ENCODE measurements at regions not wholly inside any gene's neighbourhood (a gene's known extent, or its start where the extent isn't known, plus 50 kb on each side); places are given as distances from the start of the nearest gene placed in this dataset.

DNA sequence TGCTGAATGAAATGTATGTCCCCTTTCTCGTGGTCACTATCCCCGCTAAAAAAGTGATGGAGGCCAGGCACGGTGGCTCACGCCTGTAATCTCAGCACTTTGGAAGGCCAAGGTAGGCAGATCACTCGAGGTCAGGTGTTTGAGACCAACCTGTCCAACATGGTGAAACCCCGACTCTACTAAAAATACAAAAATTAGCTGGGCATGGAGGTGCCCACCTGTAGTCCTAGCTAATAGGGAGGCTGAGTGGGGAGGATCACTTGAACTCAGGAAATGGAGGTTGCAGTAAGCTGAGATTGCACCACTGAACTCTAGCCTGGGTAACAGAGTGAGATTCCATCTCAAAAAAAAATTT lies 91.4 kb upstream of the MKLN1 start:
- H3K9ac ChIP-seq (ENCODE audit: low read depth in 1 of 3, low read length in 3 of 3) = no peak overlapping the region
- H3K9me3 ChIP-seq (ENCODE audit: control insufficient read depth in 3 of 3, low read length in 3 of 3) = no peaks in the 10 kb centered on the region
- H3K27me3 ChIP-seq (ENCODE audit: control insufficient read depth in 3 of 3, insufficient read depth in 3 of 3, low read length in 3 of 3) = no peaks in the 10 kb centered on the region
- peaks cover 5 to 16% (median 6%) of the 10 kb centered on the region in 3 donors for H3K4me1 ChIP-seq (ENCODE audit: control insufficient read depth in 3 of 3, insufficient read depth in 3 of 3, low read length in 3 of 3)
- no peaks in the 10 kb centered on the region for H3K36me3 ChIP-seq (ENCODE audit: control insufficient read depth in 3 of 3, insufficient read depth in 3 of 3, low read length in 3 of 3)
- H3K27ac ChIP-seq (ENCODE audit: low read depth, low read length) = no peak overlapping the region
- H3K4me3 ChIP-seq (ENCODE audit: low read length in 3 of 3) = no peak overlapping the region

GRCh38 chr7:131238347-131238931 lies 89.2 kb upstream of the MKLN1 start:
- H3K4me1 ChIP-seq (ENCODE audit: control insufficient read depth in 3 of 3, insufficient read depth in 3 of 3, low read length in 3 of 3) = peaks cover 5 to 16% (median 6%) of the 10 kb centered on the region in 3 donors
- H3K9me3 ChIP-seq (ENCODE audit: control insufficient read depth in 3 of 3, low read length in 3 of 3) = no peaks in the 10 kb centered on the region
- no peak overlapping the region for H3K27ac ChIP-seq (ENCODE audit: low read depth, low read length)
- no peaks in the 10 kb centered on the region for H3K27me3 ChIP-seq (ENCODE audit: control insufficient read depth in 3 of 3, insufficient read depth in 3 of 3, low read length in 3 of 3)
- no peak overlapping the region for H3K4me3 ChIP-seq (ENCODE audit: low read length in 3 of 3)
- H3K36me3 ChIP-seq (ENCODE audit: control insufficient read depth in 3 of 3, insufficient read depth in 3 of 3, low read length in 3 of 3) = no peaks in the 10 kb centered on the region
- H3K9ac ChIP-seq (ENCODE audit: low read depth in 1 of 3, low read length in 3 of 3) = no peak overlapping the region

- Histone ChIP-seq H3K36me3 (ENCODE audit: control insufficient read depth in 3 of 3, insufficient read depth in 3 of 3, low read length in 3 of 3) (no peaks in the 10 kb centered on the region), H3K27me3 (ENCODE audit: control insufficient read depth in 3 of 3, insufficient read depth in 3 of 3, low read length in 3 of 3) (no peaks in the 10 kb centered on the region), H3K9ac (ENCODE audit: low read depth in 1 of 3, low read length in 3 of 3) (no peak overlapping the region), H3K9me3 (ENCODE audit: control insufficient read depth in 3 of 3, low read length in 3 of 3) (no peaks in the 10 kb centered on the region), H3K4me3 (ENCODE audit: low read length in 3 of 3) (no peak overlapping the region), H3K4me1 (ENCODE audit: control insufficient read depth in 3 of 3, insufficient read depth in 3 of 3, low read length in 3 of 3) (no peaks in the 10 kb centered on the region), H3K27ac (ENCODE audit: low read depth, low read length) (no peak overlapping the region)
Measured at GRCh38 chr7:131241386-131241785, 86.3 kb upstream of the MKLN1 start.

- Histone ChIP-seq H3K9ac (ENCODE audit: low read depth in 1 of 3, low read length in 3 of 3) (no peak overlapping the region), H3K4me3 (ENCODE audit: low read length in 3 of 3) (no peak overlapping the region), H3K27me3 (ENCODE audit: control insufficient read depth in 3 of 3, insufficient read depth in 3 of 3, low read length in 3 of 3) (no peaks in the 10 kb centered on the region), H3K36me3 (ENCODE audit: control insufficient read depth in 3 of 3, insufficient read depth in 3 of 3, low read length in 3 of 3) (no peaks in the 10 kb centered on the region), H3K9me3 (ENCODE audit: control insufficient read depth in 3 of 3, low read length in 3 of 3) (no peaks in the 10 kb centered on the region), H3K27ac (ENCODE audit: low read depth, low read length) (no peak overlapping the region), H3K4me1 (ENCODE audit: control insufficient read depth in 3 of 3, insufficient read depth in 3 of 3, low read length in 3 of 3) (no peaks in the 10 kb centered on the region)
Measured at GRCh38 chr7:131242123-131242650, 85.5 kb upstream of the MKLN1 start.

GRCh38 chr7:131244259-131244852 lies 83.3 kb upstream of the MKLN1 start:
- Histone ChIP-seq H3K36me3 (ENCODE audit: control insufficient read depth in 3 of 3, insufficient read depth in 3 of 3, low read length in 3 of 3) (no peaks in the 10 kb centered on the region), H3K27me3 (ENCODE audit: control insufficient read depth in 3 of 3, insufficient read depth in 3 of 3, low read length in 3 of 3) (no peaks in the 10 kb centered on the region), H3K4me3 (ENCODE audit: low read length in 3 of 3) (no peak overlapping the region), H3K4me1 (ENCODE audit: control insufficient read depth in 3 of 3, insufficient read depth in 3 of 3, low read length in 3 of 3) (peaks cover 4 to 10% (median 5%) of the 10 kb centered on the region in 3 donors), H3K9me3 (ENCODE audit: control insufficient read depth in 3 of 3, low read length in 3 of 3) (no peaks in the 10 kb centered on the region), H3K27ac (ENCODE audit: low read depth, low read length) (no peak overlapping the region), H3K9ac (ENCODE audit: low read depth in 1 of 3, low read length in 3 of 3) (no peak overlapping the region)

DNA sequence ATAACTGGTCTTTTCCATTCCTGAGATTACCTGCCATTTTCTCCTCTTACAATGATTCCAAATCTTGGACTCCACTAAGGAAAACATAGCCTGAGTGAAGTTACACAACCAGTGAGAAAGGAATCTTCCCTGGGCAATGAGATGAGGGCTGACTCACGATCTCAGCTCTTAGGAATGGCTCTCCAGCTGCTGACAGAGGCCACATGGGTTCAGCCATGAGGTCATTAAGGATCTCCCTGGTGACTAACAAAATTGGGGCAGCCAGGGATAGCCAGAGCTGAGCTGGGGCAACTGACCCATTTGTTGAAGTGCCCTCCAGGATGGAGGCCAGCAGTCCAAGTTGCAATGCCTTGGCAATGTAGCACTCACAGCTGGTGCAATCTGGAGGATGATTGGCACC lies 78.7 kb upstream of the MKLN1 start:
- H3K9me3 ChIP-seq (ENCODE audit: control insufficient read depth in 3 of 3, low read length in 3 of 3) = no peaks in the 10 kb centered on the region
- peaks cover 7 to 15% (median 10%) of the 10 kb centered on the region in 3 donors for H3K4me1 ChIP-seq (ENCODE audit: control insufficient read depth in 3 of 3, insufficient read depth in 3 of 3, low read length in 3 of 3)
- H3K27ac ChIP-seq (ENCODE audit: low read depth, low read length) = peak overlapping the region; percentile 79
- H3K9ac ChIP-seq (ENCODE audit: low read depth in 1 of 3, low read length in 3 of 3) = no peak overlapping the region
- no peaks in the 10 kb centered on the region for H3K27me3 ChIP-seq (ENCODE audit: control insufficient read depth in 3 of 3, insufficient read depth in 3 of 3, low read length in 3 of 3)
- H3K4me3 ChIP-seq (ENCODE audit: low read length in 3 of 3) = no peak overlapping the region
- no peaks in the 10 kb centered on the region for H3K36me3 ChIP-seq (ENCODE audit: control insufficient read depth in 3 of 3, insufficient read depth in 3 of 3, low read length in 3 of 3)

DNA sequence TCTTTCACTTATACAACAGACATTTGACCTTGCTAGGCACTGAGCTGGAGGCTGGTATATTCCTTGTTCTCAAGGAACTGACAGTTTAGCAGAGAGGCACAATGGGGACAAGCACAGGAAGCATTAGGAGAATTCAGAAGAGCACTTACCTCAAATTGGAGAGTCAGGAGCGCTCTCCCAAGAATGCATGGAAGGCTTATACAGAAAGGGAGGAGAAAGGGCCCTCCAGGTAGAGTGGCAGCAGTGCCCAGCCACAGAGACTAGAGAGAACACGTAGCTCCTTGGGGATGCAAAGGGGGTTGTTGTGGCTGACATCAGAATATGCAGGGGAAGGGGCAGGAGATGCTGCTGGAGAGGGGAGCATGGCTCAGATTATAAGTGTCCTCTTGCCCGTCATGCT lies 78.2 kb upstream of the MKLN1 start:
- peaks cover 7 to 15% (median 10%) of the 10 kb centered on the region in 3 donors for H3K4me1 ChIP-seq (ENCODE audit: control insufficient read depth in 3 of 3, insufficient read depth in 3 of 3, low read length in 3 of 3)
- H3K36me3 ChIP-seq (ENCODE audit: control insufficient read depth in 3 of 3, insufficient read depth in 3 of 3, low read length in 3 of 3) = no peaks in the 10 kb centered on the region
- no peak overlapping the region for H3K9ac ChIP-seq (ENCODE audit: low read depth in 1 of 3, low read length in 3 of 3)
- no peak overlapping the region for H3K4me3 ChIP-seq (ENCODE audit: low read length in 3 of 3)
- no peaks in the 10 kb centered on the region for H3K27me3 ChIP-seq (ENCODE audit: control insufficient read depth in 3 of 3, insufficient read depth in 3 of 3, low read length in 3 of 3)
- no peaks in the 10 kb centered on the region for H3K9me3 ChIP-seq (ENCODE audit: control insufficient read depth in 3 of 3, low read length in 3 of 3)
- H3K27ac ChIP-seq (ENCODE audit: low read depth, low read length) = peak overlapping the region; percentile 79

DNA sequence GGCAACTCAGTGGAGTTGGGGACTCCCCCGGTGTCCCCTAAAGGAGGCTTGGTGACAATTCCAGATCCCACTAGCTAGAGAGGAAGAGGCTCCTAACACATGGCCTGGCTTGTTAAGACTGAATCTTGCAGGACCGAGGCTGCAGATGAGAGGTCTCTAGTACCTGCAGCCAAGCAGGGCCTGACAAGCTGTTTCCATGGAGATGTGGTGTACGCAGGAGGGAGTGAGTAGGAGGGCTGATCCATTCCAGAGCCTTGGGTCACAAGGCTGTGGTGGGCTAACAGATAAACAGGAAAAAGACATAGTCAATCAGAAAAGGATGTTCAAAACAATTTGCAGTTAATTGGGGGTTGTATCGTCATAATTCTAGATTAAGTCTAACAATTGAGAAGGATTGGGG lies 77.3 kb upstream of the MKLN1 start:
- Histone ChIP-seq H3K36me3 (ENCODE audit: control insufficient read depth in 3 of 3, insufficient read depth in 3 of 3, low read length in 3 of 3) (no peaks in the 10 kb centered on the region), H3K9me3 (ENCODE audit: control insufficient read depth in 3 of 3, low read length in 3 of 3) (no peaks in the 10 kb centered on the region), H3K4me3 (ENCODE audit: low read length in 3 of 3) (no peak overlapping the region), H3K4me1 (ENCODE audit: control insufficient read depth in 3 of 3, insufficient read depth in 3 of 3, low read length in 3 of 3) (peaks cover 7 to 15% (median 10%) of the 10 kb centered on the region in 3 donors), H3K9ac (ENCODE audit: low read depth in 1 of 3, low read length in 3 of 3) (no peak overlapping the region), H3K27ac (ENCODE audit: low read depth, low read length) (no peak overlapping the region), H3K27me3 (ENCODE audit: control insufficient read depth in 3 of 3, insufficient read depth in 3 of 3, low read length in 3 of 3) (no peaks in the 10 kb centered on the region)

DNA sequence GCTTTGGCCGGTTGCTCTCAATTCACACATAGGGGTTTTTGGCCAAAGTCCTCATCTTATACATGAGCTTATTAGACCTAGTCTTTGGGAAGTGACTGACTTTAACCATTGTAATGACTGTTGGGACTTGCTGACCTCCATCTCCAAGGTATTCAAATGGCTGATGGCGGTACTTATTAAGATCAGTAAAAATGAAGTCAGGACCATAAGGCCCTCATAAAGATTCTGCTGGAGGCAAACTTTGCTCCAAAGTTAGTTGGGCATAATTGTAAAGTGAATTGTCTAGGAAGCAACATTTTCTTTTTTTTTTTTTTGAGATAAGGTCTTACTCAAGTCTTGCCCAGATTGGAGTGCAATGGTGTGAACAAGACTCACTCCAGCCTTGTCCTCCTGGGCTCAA lies 76.3 kb upstream of the MKLN1 start:
- Histone ChIP-seq H3K27ac (ENCODE audit: low read depth, low read length) (no peak overlapping the region), H3K36me3 (ENCODE audit: control insufficient read depth in 3 of 3, insufficient read depth in 3 of 3, low read length in 3 of 3) (no peaks in the 10 kb centered on the region), H3K27me3 (ENCODE audit: control insufficient read depth in 3 of 3, insufficient read depth in 3 of 3, low read length in 3 of 3) (no peaks in the 10 kb centered on the region), H3K9ac (ENCODE audit: low read depth in 1 of 3, low read length in 3 of 3) (no peak overlapping the region), H3K4me3 (ENCODE audit: low read length in 3 of 3) (no peak overlapping the region), H3K4me1 (ENCODE audit: control insufficient read depth in 3 of 3, insufficient read depth in 3 of 3, low read length in 3 of 3) (peaks cover 7 to 15% (median 10%) of the 10 kb centered on the region in 3 donors), H3K9me3 (ENCODE audit: control insufficient read depth in 3 of 3, low read length in 3 of 3) (no peaks in the 10 kb centered on the region)

DNA sequence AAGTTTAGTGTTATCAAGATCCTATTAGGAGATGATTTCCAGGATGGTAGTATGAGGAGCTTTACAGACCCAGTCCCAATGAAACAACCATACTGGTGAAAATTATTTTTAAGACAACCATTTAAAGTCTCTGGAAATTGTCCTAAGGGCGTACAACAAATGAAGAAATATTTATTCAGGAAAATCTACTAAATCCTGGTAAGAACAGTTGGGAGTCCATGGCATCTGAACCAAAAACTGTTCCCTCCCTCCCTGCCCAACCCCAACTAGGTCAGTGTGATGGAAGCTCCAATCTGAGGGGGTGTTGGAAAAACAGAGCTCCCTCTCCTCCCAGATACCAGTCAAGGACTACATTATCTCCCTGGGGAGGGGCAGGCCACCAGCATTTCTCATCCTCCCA lies 74.7 kb upstream of the MKLN1 start:
- H3K27me3 ChIP-seq (ENCODE audit: control insufficient read depth in 3 of 3, insufficient read depth in 3 of 3, low read length in 3 of 3) = no peaks in the 10 kb centered on the region
- no peaks in the 10 kb centered on the region for H3K9me3 ChIP-seq (ENCODE audit: control insufficient read depth in 3 of 3, low read length in 3 of 3)
- H3K27ac ChIP-seq (ENCODE audit: low read depth, low read length) = no peak overlapping the region
- no peak overlapping the region for H3K4me3 ChIP-seq (ENCODE audit: low read length in 3 of 3)
- H3K9ac ChIP-seq (ENCODE audit: low read depth in 1 of 3, low read length in 3 of 3) = no peak overlapping the region
- peaks cover 7 to 15% (median 10%) of the 10 kb centered on the region in 3 donors for H3K4me1 ChIP-seq (ENCODE audit: control insufficient read depth in 3 of 3, insufficient read depth in 3 of 3, low read length in 3 of 3)
- no peaks in the 10 kb centered on the region for H3K36me3 ChIP-seq (ENCODE audit: control insufficient read depth in 3 of 3, insufficient read depth in 3 of 3, low read length in 3 of 3)
